HFFc6 (cell line): ENCODE measurements at regions not wholly inside any gene's neighbourhood (a gene's known extent, or its start where the extent isn't known, plus 50 kb on each side); places are given as distances from the start of the nearest gene placed in this dataset.

Source experiments
- DNase-seq: peaks from one replicate; pipeline ENCODE4 v3.0.0-alpha.2; 2018
- H3K27ac Mint-ChIP-seq: 2 replicates; pipeline ENCODE4 v1.8.0; 2020; ENCODE audit warnings: mild to moderate bottlenecking, mixed read lengths
- H3K27me3 Mint-ChIP-seq: 2 replicates; pipeline ENCODE4 v1.8.0; 2021; ENCODE audit warnings: mild to moderate bottlenecking, moderate library complexity, mixed read lengths; ENCODE audit not compliant: insufficient read depth
- H3K36me3 Mint-ChIP-seq: 2 replicates; pipeline ENCODE4 v1.8.0; 2021; ENCODE audit warnings: low read depth, mixed read lengths
- H3K4me1 Mint-ChIP-seq: 2 replicates; pipeline ENCODE4 v1.8.0; 2020; ENCODE audit warnings: low read depth, mixed read lengths
- H3K4me3 Mint-ChIP-seq: 2 replicates; pipeline ENCODE4 v1.8.0; 2020; ENCODE audit warnings: mild to moderate bottlenecking, moderate library complexity, mixed read lengths
- H3K9me3 Mint-ChIP-seq: 2 replicates; pipeline ENCODE4 v1.8.0; 2020; ENCODE audit warnings: mild to moderate bottlenecking, mixed read lengths
- CTCF ChIP-seq: fragments of 200-600 bp; sonication (generic); IDR thresholded peaks from 2 replicates; pipeline ENCODE4 v1.5.0; 2021; ENCODE audit warnings: antibody characterized with exemption, mild to moderate bottlenecking

- Mint-ChIP-seq H3K9me3 (no peaks in the 10 kb centered on the region), H3K4me3 (no peak overlapping the region), H3K27me3 (peaks cover 12% of the 10 kb centered on the region), H3K4me1 (no peaks in the 10 kb centered on the region), H3K36me3 (no peaks in the 10 kb centered on the region), H3K27ac (no peak overlapping the region)
- TF ChIP-seq CTCF, result no peak
- no peak for DNase-seq
Measured at GRCh38 chr20:11976966-11977365, 59.3 kb downstream of the BTBD3 start.

DNA sequence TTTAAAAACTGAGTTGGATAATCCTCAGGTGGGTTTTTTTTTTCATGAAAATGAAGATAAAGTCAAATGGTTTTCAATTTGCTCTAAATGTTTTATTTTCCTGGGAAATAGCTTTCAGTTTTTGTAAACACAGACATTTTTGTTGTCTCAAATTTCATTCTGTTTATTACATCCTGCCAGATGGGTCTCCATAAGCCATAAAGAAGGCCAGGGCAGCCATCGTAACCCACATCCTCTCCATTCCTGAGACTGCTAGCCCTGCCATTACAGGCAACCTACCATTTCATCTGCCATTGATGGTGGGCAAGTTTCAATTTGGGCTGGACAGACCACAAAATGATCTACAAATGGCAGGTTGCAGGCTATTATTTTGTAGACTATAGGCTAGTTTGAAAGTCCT, 60.8 kb downstream of the BTBD3 start:
- Mint-ChIP-seq H3K27me3 (peaks cover 12% of the 10 kb centered on the region), H3K27ac (no peak overlapping the region), H3K36me3 (no peaks in the 10 kb centered on the region), H3K4me3 (no peak overlapping the region), H3K4me1 (no peaks in the 10 kb centered on the region), H3K9me3 (no peaks in the 10 kb centered on the region)
- no peak for DNase-seq
- no peak for TF ChIP-seq CTCF

DNA sequence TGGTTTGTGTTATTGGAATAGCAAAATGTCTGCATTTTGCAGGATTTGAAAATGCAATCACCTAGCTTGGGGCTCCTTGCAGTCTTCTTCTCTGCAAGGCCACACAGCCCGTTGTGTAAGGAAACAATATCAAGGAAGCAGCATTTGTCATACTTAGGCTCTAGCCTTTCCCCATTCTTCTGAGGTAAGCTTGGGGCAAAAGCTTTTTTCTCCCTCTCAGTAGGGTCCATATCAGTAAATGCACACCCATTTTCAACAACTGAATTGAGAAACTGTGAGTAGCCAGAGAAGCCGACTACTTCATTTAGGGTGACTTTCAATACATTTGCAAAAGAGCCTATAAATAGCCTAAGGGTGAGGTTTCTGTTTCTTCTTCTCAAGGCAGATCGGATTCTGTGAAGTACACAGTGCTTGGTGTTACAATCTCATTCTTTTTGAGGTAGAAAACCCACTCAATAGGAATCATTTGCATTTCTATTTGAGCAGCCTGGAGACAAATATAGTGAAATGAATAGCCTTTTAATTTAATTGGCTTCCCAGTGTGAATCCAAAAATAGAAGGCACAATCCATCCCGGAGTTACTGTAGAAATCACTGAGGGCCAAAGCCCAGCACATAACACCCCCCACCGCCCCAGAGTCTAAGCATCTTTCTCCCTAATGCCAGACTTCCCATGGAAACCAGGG, 61.8 kb downstream of the BTBD3 start:
- no peak for DNase-seq
- Mint-ChIP-seq H3K36me3 (no peaks in the 10 kb centered on the region), H3K4me3 (no peak overlapping the region), H3K27me3 (peaks cover 16% of the 10 kb centered on the region), H3K9me3 (no peaks in the 10 kb centered on the region), H3K27ac (no peak overlapping the region), H3K4me1 (no peaks in the 10 kb centered on the region)
- TF ChIP-seq CTCF, result no peak

- Mint-ChIP-seq H3K9me3 (no peaks in the 10 kb centered on the region), H3K36me3 (no peaks in the 10 kb centered on the region), H3K4me1 (no peaks in the 10 kb centered on the region), H3K27me3 (peaks cover 16% of the 10 kb centered on the region), H3K27ac (no peak overlapping the region), H3K4me3 (no peak overlapping the region)
- no peak for TF ChIP-seq CTCF
- no peak for DNase-seq
Measured at GRCh38 chr20:11980263-11980662, 62.6 kb downstream of the BTBD3 start.

GRCh38 chr20:11981366-11981947, 63.8 kb downstream of the BTBD3 start:
- Mint-ChIP-seq H3K36me3 (no peaks in the 10 kb centered on the region), H3K27ac (no peak overlapping the region), H3K4me1 (no peaks in the 10 kb centered on the region), H3K4me3 (no peak overlapping the region), H3K27me3 (peaks cover 14% of the 10 kb centered on the region), H3K9me3 (no peaks in the 10 kb centered on the region)
- TF ChIP-seq CTCF, result no peak
- DNase-seq, result no peak
